Parathyroid adenoma (tissue), 2 donors: ENCODE measurements at regions not wholly inside any gene's neighbourhood (a gene's known extent, or its start where the extent isn't known, plus 50 kb on each side); places are given as distances from the start of the nearest gene placed in this dataset.

Experiments
- H2AFZ ChIP-seq: fragments of 300-600 bp; sonication (generic); one replicate; pipeline ENCODE4 v1.7.0; 2017; ENCODE audit warnings: antibody characterized with exemption, mild to moderate bottlenecking
- H3K27ac ChIP-seq: fragments of 300-600 bp; sonication (generic); one replicate; pipeline ENCODE4 v1.7.0; 2017
- H3K27me3 ChIP-seq: fragments of 300-600 bp; sonication (generic); one replicate; pipeline ENCODE4 v1.7.0; 2017; ENCODE audit warnings: low read length; ENCODE audit not compliant: control insufficient read depth, insufficient read depth
- H3K36me3 ChIP-seq: fragments of 300-600 bp; sonication (generic); one replicate; pipeline ENCODE4 v1.7.0; 2017; ENCODE audit warnings: low read length; ENCODE audit not compliant: control insufficient read depth, insufficient read depth
- H3K4me1 ChIP-seq: fragments of 300-600 bp; sonication (generic); one replicate; pipeline ENCODE4 v1.7.0; 2017; ENCODE audit warnings: control low read depth
- H3K4me2 ChIP-seq: fragments of 300-600 bp; sonication (generic); one replicate; pipeline ENCODE4 v1.7.0; 2017; ENCODE audit warnings: low read length
- H3K4me3 ChIP-seq: fragments of 300-600 bp; sonication (generic); one replicate; pipeline ENCODE4 v1.7.0; 2017; ENCODE audit warnings: low read depth, low read length
- H3K79me2 ChIP-seq: fragments of 300-600 bp; sonication (generic); one replicate; pipeline ENCODE4 v1.7.0; 2017; ENCODE audit warnings: control low read depth
- H3K9ac ChIP-seq: fragments of 300-600 bp; sonication (generic); one replicate; pipeline ENCODE4 v1.7.0; 2017; ENCODE audit warnings: mild to moderate bottlenecking
- H3K9me3 ChIP-seq: fragments of 300-600 bp; sonication (generic); one replicate; pipeline ENCODE4 v1.7.0; 2017; ENCODE audit warnings: low read length; ENCODE audit not compliant: control insufficient read depth
- CTCF ChIP-seq: fragments of 300-600 bp; sonication (generic); IDR thresholded peaks from one replicate; pipeline ENCODE4 v1.7.0; 2017; ENCODE audit warnings: antibody characterized with exemption, mild to moderate bottlenecking
- donor health status: primary hyperparathyroidism.

GRCh38 chr13:103194871-103195270 is 128.7 kb upstream of the SLC10A2 start:
- TF ChIP-seq CTCF: no peak
- no peaks in the 10 kb centered on the region for H3K4me1 ChIP-seq
- no peak overlapping the region for H3K4me2 ChIP-seq
- no peak overlapping the region for H3K27ac ChIP-seq
- no peaks in the 10 kb centered on the region for H3K36me3 ChIP-seq
- H2AFZ ChIP-seq: no peak overlapping the region
- no peaks in the 10 kb centered on the region for H3K9me3 ChIP-seq
- no peak overlapping the region for H3K4me3 ChIP-seq
- no peaks in the 10 kb centered on the region for H3K79me2 ChIP-seq
- no peaks in the 10 kb centered on the region for H3K27me3 ChIP-seq
- no peak overlapping the region for H3K9ac ChIP-seq

GRCh38 chr13:103192511-103193135 is 126.4 kb upstream of the SLC10A2 start:
- no peak overlapping the region for H3K27ac ChIP-seq
- H3K4me2 ChIP-seq: no peak overlapping the region
- TF ChIP-seq CTCF: no peak
- no peaks in the 10 kb centered on the region for H3K27me3 ChIP-seq
- no peaks in the 10 kb centered on the region for H3K4me1 ChIP-seq
- H3K4me3 ChIP-seq: no peak overlapping the region
- H3K79me2 ChIP-seq: no peaks in the 10 kb centered on the region
- H3K9me3 ChIP-seq: no peaks in the 10 kb centered on the region
- no peaks in the 10 kb centered on the region for H3K36me3 ChIP-seq
- H3K9ac ChIP-seq: no peak overlapping the region
- H2AFZ ChIP-seq: no peak overlapping the region

- Histone ChIP-seq H3K9ac (no peak overlapping the region), H3K79me2 (no peaks in the 10 kb centered on the region), H3K4me3 (no peak overlapping the region), H3K4me1 (no peaks in the 10 kb centered on the region), H3K4me2 (no peak overlapping the region), H3K27ac (no peak overlapping the region), H3K27me3 (no peaks in the 10 kb centered on the region), H2AFZ (no peak overlapping the region), H3K36me3 (no peaks in the 10 kb centered on the region), H3K9me3 (no peaks in the 10 kb centered on the region)
- TF ChIP-seq CTCF: no peak
Measured at GRCh38 chr13:103190841-103191240, 124.6 kb upstream of the SLC10A2 start.

GRCh38 chr13:103188713-103189326 is 122.6 kb upstream of the SLC10A2 start:
- H3K79me2 ChIP-seq: no peaks in the 10 kb centered on the region
- TF ChIP-seq CTCF: no peak
- no peaks in the 10 kb centered on the region for H3K4me1 ChIP-seq
- H3K9ac ChIP-seq: no peak overlapping the region
- no peaks in the 10 kb centered on the region for H3K36me3 ChIP-seq
- H3K27me3 ChIP-seq: no peaks in the 10 kb centered on the region
- no peak overlapping the region for H3K4me3 ChIP-seq
- H3K4me2 ChIP-seq: no peak overlapping the region
- no peak overlapping the region for H2AFZ ChIP-seq
- H3K9me3 ChIP-seq: no peaks in the 10 kb centered on the region
- no peak overlapping the region for H3K27ac ChIP-seq

GRCh38 chr13:103187721-103188156 is 121.5 kb upstream of the SLC10A2 start:
- Histone ChIP-seq H3K9ac (no peak overlapping the region), H3K4me1 (no peaks in the 10 kb centered on the region), H3K36me3 (no peaks in the 10 kb centered on the region), H3K4me3 (no peak overlapping the region), H3K79me2 (no peaks in the 10 kb centered on the region), H3K9me3 (no peaks in the 10 kb centered on the region), H3K27me3 (no peaks in the 10 kb centered on the region), H3K27ac (no peak overlapping the region), H3K4me2 (no peak overlapping the region), H2AFZ (no peak overlapping the region)
- no peak for TF ChIP-seq CTCF
